HG02973 (cell line): ENCODE measurements at regions not wholly inside any gene's neighbourhood (a gene's known extent, or its start where the extent isn't known, plus 50 kb on each side); places are given as distances from the start of the nearest gene placed in this dataset.
"Not testable (repeated sequence)": the region's sequence is repeated elsewhere in the genome, so short reads cannot be mapped to it uniquely, and the experiment has no call there.

Source experiments
- ATAC-seq: cut with Tn5 transposase; IDR thresholded peaks from one replicate; pipeline ENCODE4 v1.9.1; 2021; ENCODE audit warnings: moderate library complexity; ENCODE audit not compliant: unreplicated experiment

- no peak for ATAC-seq
Observed at GRCh38 chr9:90526386-90526785, 116.2 kb downstream of the DIRAS2 start.

GRCh38 chr9:90536094-90536493, 106.5 kb downstream of the DIRAS2 start:
- ATAC-seq = not testable (repeated sequence)

GRCh38 chr9:90538566-90538965, 104.1 kb downstream of the DIRAS2 start:
- ATAC-seq = no peak

GRCh38 chr9:90539286-90539685, 103.3 kb downstream of the DIRAS2 start:
- ATAC-seq = no peak

GRCh38 chr9:90540734-90541133, 101.9 kb downstream of the DIRAS2 start:
- ATAC-seq = no peak

- no peak for ATAC-seq
Observed at GRCh38 chr9:90544488-90544887, 98.1 kb downstream of the DIRAS2 start.

GRCh38 chr9:90546200-90546599, 96.4 kb downstream of the DIRAS2 start:
- no peak for ATAC-seq

GRCh38 chr9:90547896-90548295, 94.7 kb downstream of the DIRAS2 start:
- no peak for ATAC-seq

GRCh38 chr9:90552317-90552716, 90.3 kb downstream of the DIRAS2 start:
- ATAC-seq = peak; percentile 78

- ATAC-seq = no peak
Observed at GRCh38 chr9:90555351-90556057, 87.1 kb downstream of the DIRAS2 start.

GRCh38 chr9:90556897-90557675, 85.5 kb downstream of the DIRAS2 start:
- no peak for ATAC-seq

GRCh38 chr9:90559075-90560073, 83.2 kb downstream of the DIRAS2 start:
- no peak for ATAC-seq
